ENCODE measurements at regions not wholly inside any gene's neighbourhood (a gene's known extent, or its start where the extent isn't known, plus 50 kb on each side); places are given as distances from the start of the nearest gene placed in this dataset.

- TF ChIP-seq JUN (IDR thresholded peaks at IDR 0.05; ENCODE audit: borderline replicate concordance, insufficient read depth, insufficient read length, low read depth): no peak
- TF ChIP-seq CTCF (IDR thresholded peaks at IDR 0.05; ENCODE audit: extremely low read depth in 1 of 2, insufficient read depth in 1 of 2, low read depth in 1 of 2, low read length in 2 of 2): no peak
- no peak for TF ChIP-seq MAX (IDR thresholded peaks at IDR 0.05; ENCODE audit: insufficient read depth, insufficient read length)
- no peak for TF ChIP-seq EZH2 (IDR thresholded peaks at IDR 0.05; ENCODE audit: borderline replicate concordance, low read depth, low read length, severe bottlenecking)
- TF ChIP-seq MYC (IDR thresholded peaks at IDR 0.05; ENCODE audit: low read depth, low read length): no peak
- TF ChIP-seq POLR2A (IDR thresholded peaks at IDR 0.05; ENCODE audit: low read depth, low read length): no peak
- no peak for TF ChIP-seq POLR2AphosphoS5 (IDR thresholded peaks at IDR 0.05; ENCODE audit: insufficient read depth, low read depth, low read length)
- TF ChIP-seq FOS (IDR thresholded peaks at IDR 0.05; ENCODE audit: borderline replicate concordance, insufficient read depth, low read length): no peak
Observed at GRCh38 chr2:30354150-30354549, 92.9 kb upstream of the LCLAT1 start.

All from endothelial cell of umbilical vein (primary cell).